Urinary bladder (tissue), 3 donors: ENCODE measurements at regions not wholly inside any gene's neighbourhood (a gene's known extent, or its start where the extent isn't known, plus 50 kb on each side); places are given as distances from the start of the nearest gene placed in this dataset.

ENCODE experiments used
- DNase-seq: peaks from one replicate; pipeline ENCODE4 v3.0.0-alpha.2; 2015; ENCODE audit errors: extremely low spot score
- H3K27ac ChIP-seq: one replicate; pipeline ENCODE4 v1.5.1; 2013; ENCODE audit warnings: low read depth, mild to moderate bottlenecking, moderate library complexity
- H3K36me3 ChIP-seq: one replicate; pipeline ENCODE4 v1.6.1; 2013; ENCODE audit warnings: mild to moderate bottlenecking, moderate library complexity; ENCODE audit not compliant: insufficient read depth
- H3K4me1 ChIP-seq: one replicate; pipeline ENCODE4 v1.6.1; 2013; ENCODE audit warnings: mild to moderate bottlenecking, moderate library complexity; ENCODE audit not compliant: insufficient read depth
- H3K4me3 ChIP-seq: one replicate; pipeline ENCODE4 v1.5.1; 2013; ENCODE audit warnings: low read depth, low read length
- WGBS: extraction: QIAGEN DNeasy Blood & Tissue Kit; methylation state at CpG from one replicate; pipeline ENCODE4 v1.1.7; 2013; 5-methylcytosine and 5-hydroxymethylcytosine counted together
- donor health status: healthy with polysubstance abuse.
- donor health status: healthy.

GRCh38 chr21:23542097-23542496, 2065.2 kb downstream of the MRPL39 start:
- Histone ChIP-seq H3K4me1 (no peaks in the 10 kb centered on the region), H3K27ac (no peak overlapping the region), H3K4me3 (no peak overlapping the region), H3K36me3 (no peaks in the 10 kb centered on the region)
- 73% methylated on average over 1 of the region's 1 CpG for WGBS
- DNase-seq, result no peak

GRCh38 chr21:23541571-23541970, 2065.7 kb downstream of the MRPL39 start:
- no peaks in the 10 kb centered on the region for H3K4me1 ChIP-seq
- no peaks in the 10 kb centered on the region for H3K36me3 ChIP-seq
- H3K4me3 ChIP-seq, result no peak overlapping the region
- WGBS, result 95% methylated on average over 2 of the region's 2 CpGs
- DNase-seq, result no peak
- no peak overlapping the region for H3K27ac ChIP-seq

- H3K36me3 ChIP-seq, result no peaks in the 10 kb centered on the region
- no peaks in the 10 kb centered on the region for H3K4me1 ChIP-seq
- DNase-seq, result no peak
- 9% methylated on average over 1 of the region's 1 CpG for WGBS
- H3K27ac ChIP-seq, result no peak overlapping the region
- no peak overlapping the region for H3K4me3 ChIP-seq
These were observed 2072.4 kb downstream of the MRPL39 start for GRCh38 chr21:23534850-23535249.

- no peak for DNase-seq
- Histone ChIP-seq H3K27ac (no peak overlapping the region), H3K4me3 (no peak overlapping the region), H3K36me3 (no peaks in the 10 kb centered on the region), H3K4me1 (no peaks in the 10 kb centered on the region)
These were observed 2075.8 kb downstream of the MRPL39 start for GRCh38 chr21:23531444-23531843.

GRCh38 chr21:23524685-23525084, 2082.6 kb downstream of the MRPL39 start:
- Histone ChIP-seq H3K27ac (no peak overlapping the region), H3K4me1 (no peaks in the 10 kb centered on the region), H3K4me3 (no peak overlapping the region), H3K36me3 (no peaks in the 10 kb centered on the region)
- no peak for DNase-seq
- WGBS, result 88% methylated on average over 5 of the region's 5 CpGs

GRCh38 chr21:23522751-23523150, 2084.5 kb downstream of the MRPL39 start:
- DNase-seq, result no peak
- Histone ChIP-seq H3K4me3 (no peak overlapping the region), H3K36me3 (no peaks in the 10 kb centered on the region), H3K4me1 (no peaks in the 10 kb centered on the region), H3K27ac (no peak overlapping the region)
- 44% methylated on average over 1 of the region's 1 CpG for WGBS

GRCh38 chr21:23507501-23507900, 2099.8 kb downstream of the MRPL39 start:
- Histone ChIP-seq H3K36me3 (no peaks in the 10 kb centered on the region), H3K4me1 (no peaks in the 10 kb centered on the region), H3K27ac (no peak overlapping the region), H3K4me3 (no peak overlapping the region)
- no peak for DNase-seq
- 91% methylated on average over 1 of the region's 1 CpG for WGBS

- Histone ChIP-seq H3K36me3 (no peaks in the 10 kb centered on the region), H3K4me3 (no peak overlapping the region), H3K4me1 (no peaks in the 10 kb centered on the region), H3K27ac (no peak overlapping the region)
- WGBS, result 75% methylated on average over 1 of the region's 1 CpG
- DNase-seq, result no peak
These were observed 2110.6 kb downstream of the MRPL39 start for GRCh38 chr21:23496729-23497128.

- no peak for DNase-seq
- 90% methylated on average over 2 of the region's 2 CpGs for WGBS
- H3K4me3 ChIP-seq, result no peak overlapping the region
- H3K4me1 ChIP-seq, result no peaks in the 10 kb centered on the region
- H3K27ac ChIP-seq, result no peak overlapping the region
- H3K36me3 ChIP-seq, result no peaks in the 10 kb centered on the region
These were observed 2119.0 kb downstream of the MRPL39 start for GRCh38 chr21:23488245-23488644.

- no peak for DNase-seq
- H3K4me3 ChIP-seq, result no peak overlapping the region
- 94% methylated on average over 1 of the region's 1 CpG for WGBS
- H3K4me1 ChIP-seq, result no peaks in the 10 kb centered on the region
- no peak overlapping the region for H3K27ac ChIP-seq
- H3K36me3 ChIP-seq, result no peaks in the 10 kb centered on the region
These were observed 2126.6 kb downstream of the MRPL39 start for GRCh38 chr21:23480591-23481270.

GRCh38 chr21:23478381-23478780, 2128.9 kb downstream of the MRPL39 start:
- H3K4me1 ChIP-seq, result no peaks in the 10 kb centered on the region

GRCh38 chr21:23475281-23476219, 2131.7 kb downstream of the MRPL39 start:
- Histone ChIP-seq H3K4me3 (no peak overlapping the region), H3K27ac (no peak overlapping the region), H3K36me3 (no peaks in the 10 kb centered on the region), H3K4me1 (no peaks in the 10 kb centered on the region)
- WGBS, result 42% methylated on average over 7 of the region's 7 CpGs
- DNase-seq, result no peak

More at GRCh38 chr21:23478381-23478780, 2128.9 kb downstream of the MRPL39 start:
- no peaks in the 10 kb centered on the region for H3K36me3 ChIP-seq
- no peak overlapping the region for H3K4me3 ChIP-seq
- H3K27ac ChIP-seq, result no peak overlapping the region
- no peak for DNase-seq

- Histone ChIP-seq H3K27ac (no peak overlapping the region), H3K36me3 (no peaks in the 10 kb centered on the region), H3K4me1 (no peaks in the 10 kb centered on the region), H3K4me3 (no peak overlapping the region)
- DNase-seq, result no peak
These were observed 2135.4 kb downstream of the MRPL39 start for GRCh38 chr21:23471877-23472276.

GRCh38 chr21:23463365-23463764, 2143.9 kb downstream of the MRPL39 start:
- Histone ChIP-seq H3K36me3 (no peaks in the 10 kb centered on the region), H3K4me1 (no peaks in the 10 kb centered on the region), H3K27ac (no peak overlapping the region), H3K4me3 (no peak overlapping the region)
- no peak for DNase-seq
- WGBS, result 47% methylated on average over 1 of the region's 1 CpG
